Right lobe of liver (tissue), 6 donors: ENCODE measurements at regions not wholly inside any gene's neighbourhood (a gene's known extent, or its start where the extent isn't known, plus 50 kb on each side); places are given as distances from the start of the nearest gene placed in this dataset.

Experiments
- ATAC-seq, 4 donors: fragments of 200-7000 bp; cut with Tn5 transposase; one replicate each; pipeline ENCODE4 v1.9.1; 2020; ENCODE audit warnings: mild to moderate bottlenecking in 4 of 4, moderate library complexity in 4 of 4
- DNase-seq, 3 donors: peaks; one replicate each; pipeline ENCODE4 v3.0.0-alpha.2; 2020
- H3K27ac ChIP-seq, 3 donors: fragments of 200-600 bp; one replicate each; pipeline ENCODE4 v1.8.0; 2022
- H3K27me3 ChIP-seq, 2 donors: fragments of 200-600 bp; one replicate each; pipeline ENCODE4 v1.8.0; 2022
- H3K36me3 ChIP-seq, 4 donors: fragments of 200-600 bp; sonication (generic) in 1 of 4; one replicate each; pipeline versions ENCODE4 v1.5.1 to v1.8.0; 2017 to 2022; ENCODE audit warnings: control low read depth in 1 of 4
- H3K4me1 ChIP-seq, 4 donors: fragments of 200-600 bp; sonication (generic) in 1 of 4; one replicate each; pipeline versions ENCODE4 v1.5.1 to v1.8.0; 2017 to 2022; ENCODE audit warnings: control low read depth in 1 of 4
- H3K4me3 ChIP-seq, 3 donors: fragments of 200-600 bp; one replicate each; pipeline ENCODE4 v1.8.0; 2022
- H3K9me3 ChIP-seq, 4 donors: fragments of 200-600 bp; sonication (generic) in 1 of 4; one replicate each; pipeline versions ENCODE4 v1.5.1 to v1.8.0; 2017 to 2022; ENCODE audit warnings: control low read depth in 1 of 4
- POLR2A ChIP-seq: fragments of 450-650 bp; IDR thresholded peaks from one replicate; pipeline ENCODE4 v1.6.1; 2017; ENCODE audit warnings: antibody characterized with exemption, mild to moderate bottlenecking
- WGBS: methylation state at CpG from one replicate; pipeline ENCODE4 v1.1.6; 2018; ENCODE audit warnings: low coverage, low lambda C conversion rate; ENCODE audit not compliant: insufficient coverage; ENCODE audit errors: missing lambda C conversion rate; 5-methylcytosine and 5-hydroxymethylcytosine counted together
- intact Hi-C, 2 donors: fragments of 100-400 bp; cut with DNase I; formaldehyde crosslinking; loops; one replicate each; pipeline versions ENCODE4 v1.11.2 to v1.14.1; 2022
- TF ChIP-seq, protein P1 (sequence below), 4 donors: fragments of 200-600 bp in 3 of 4; fragments of 450-650 bp in 1 of 4; IDR thresholded peaks; one replicate each; pipeline versions ENCODE4 v1.5.1 to v1.8.0; 2016 to 2022; ENCODE audit warnings: antibody characterized with exemption in 4 of 4, mild to moderate bottlenecking in 2 of 4
- donor health status: DM: no; HTN: yes; CAD: no.
- donor health status: DM: no; HTN: no; CAD: no.
- donor health status: DM: no; HTN: no; CAD: no.
- donor health status: DM: no; HTN: yes; CAD: no.
- donor health status: DM: no; HTN: yes; CAD: no.

DNA sequence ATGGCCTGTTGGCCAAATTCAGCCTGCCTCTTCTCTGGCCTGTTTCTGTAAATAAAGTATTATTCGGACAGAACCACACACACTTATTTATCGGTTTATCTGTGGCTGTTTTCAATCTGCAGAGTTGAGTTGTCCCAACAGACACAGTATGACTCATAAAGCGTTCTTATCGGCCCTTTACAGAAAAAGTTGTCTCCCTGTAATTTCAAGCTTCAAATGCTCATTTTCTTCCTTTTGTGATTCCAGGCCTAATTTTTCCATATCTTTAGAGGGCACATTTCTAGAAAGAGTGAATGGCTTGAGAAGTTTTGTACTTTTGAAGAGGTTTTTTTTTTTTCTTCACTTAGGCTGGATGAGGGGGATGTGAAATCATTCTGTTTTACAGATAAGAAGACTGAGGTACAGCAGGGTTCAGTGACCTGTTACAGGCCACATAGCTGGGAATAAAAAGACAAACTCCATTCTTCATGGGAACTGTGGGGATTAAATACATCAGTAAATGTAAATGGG is 440.9 kb downstream of the TSHZ3 start:
- TF ChIP-seq, protein P1, sequence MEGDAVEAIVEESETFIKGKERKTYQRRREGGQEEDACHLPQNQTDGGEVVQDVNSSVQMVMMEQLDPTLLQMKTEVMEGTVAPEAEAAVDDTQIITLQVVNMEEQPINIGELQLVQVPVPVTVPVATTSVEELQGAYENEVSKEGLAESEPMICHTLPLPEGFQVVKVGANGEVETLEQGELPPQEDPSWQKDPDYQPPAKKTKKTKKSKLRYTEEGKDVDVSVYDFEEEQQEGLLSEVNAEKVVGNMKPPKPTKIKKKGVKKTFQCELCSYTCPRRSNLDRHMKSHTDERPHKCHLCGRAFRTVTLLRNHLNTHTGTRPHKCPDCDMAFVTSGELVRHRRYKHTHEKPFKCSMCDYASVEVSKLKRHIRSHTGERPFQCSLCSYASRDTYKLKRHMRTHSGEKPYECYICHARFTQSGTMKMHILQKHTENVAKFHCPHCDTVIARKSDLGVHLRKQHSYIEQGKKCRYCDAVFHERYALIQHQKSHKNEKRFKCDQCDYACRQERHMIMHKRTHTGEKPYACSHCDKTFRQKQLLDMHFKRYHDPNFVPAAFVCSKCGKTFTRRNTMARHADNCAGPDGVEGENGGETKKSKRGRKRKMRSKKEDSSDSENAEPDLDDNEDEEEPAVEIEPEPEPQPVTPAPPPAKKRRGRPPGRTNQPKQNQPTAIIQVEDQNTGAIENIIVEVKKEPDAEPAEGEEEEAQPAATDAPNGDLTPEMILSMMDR (IDR thresholded peaks at IDR 0.05), result no peak
- TF ChIP-seq POLR2A, result no peak
- H3K4me1 ChIP-seq, result no peaks in the 10 kb centered on the region
- no peaks in the 10 kb centered on the region for H3K9me3 ChIP-seq
- H3K27me3 ChIP-seq, result no peaks in the 10 kb centered on the region
- H3K27ac ChIP-seq, result no peak overlapping the region
- DNase-seq, result no peak
- ATAC-seq, result no peak
- H3K36me3 ChIP-seq, result no peaks in the 10 kb centered on the region
- no peak overlapping the region for H3K4me3 ChIP-seq
- WGBS, result 57% methylated on average over 4 of the region's 4 CpGs
- intact Hi-C loops, result no loop called here

- Histone ChIP-seq H3K4me1 (no peaks in the 10 kb centered on the region), H3K9me3 (no peaks in the 10 kb centered on the region), H3K36me3 (no peaks in the 10 kb centered on the region), H3K27me3 (no peaks in the 10 kb centered on the region), H3K4me3 (no peak overlapping the region), H3K27ac (no peak overlapping the region)
- intact Hi-C loops, result no loop called here
- no peak for TF ChIP-seq POLR2A
- TF ChIP-seq, protein P1 (IDR thresholded peaks at IDR 0.05), result no peak
- WGBS, result 78% methylated on average over 7 of the region's 8 CpGs
- DNase-seq (no peak), ATAC-seq (no peak)
These were observed 442.4 kb downstream of the TSHZ3 start for GRCh38 chr19:30906871-30907270.

DNA sequence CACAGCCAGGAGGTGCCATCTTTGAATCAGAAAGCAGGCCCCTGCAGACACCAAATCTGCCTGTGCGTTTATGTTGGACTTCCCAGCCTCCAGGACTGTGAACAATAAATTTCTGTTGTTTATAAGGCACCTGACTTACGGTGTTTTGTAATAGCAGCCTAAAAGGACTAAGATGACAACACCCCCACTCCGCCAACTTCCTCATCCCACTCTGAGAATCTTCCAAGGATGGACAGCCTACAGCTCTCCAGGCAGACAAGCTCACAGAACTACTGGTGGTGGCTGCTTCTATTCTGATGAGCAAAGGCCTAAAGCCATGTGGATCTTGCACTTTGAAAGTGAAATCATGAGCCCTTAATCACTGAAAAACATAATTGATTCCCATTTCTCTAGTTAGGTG is 449.2 kb downstream of the TSHZ3 start:
- 90% methylated on average over 2 of the region's 3 CpGs for WGBS
- Histone ChIP-seq H3K36me3 (no peaks in the 10 kb centered on the region), H3K27ac (no peak overlapping the region), H3K4me3 (no peak overlapping the region), H3K27me3 (no peaks in the 10 kb centered on the region), H3K9me3 (no peaks in the 10 kb centered on the region), H3K4me1 (no peaks in the 10 kb centered on the region)
- DNase-seq, result no peak
- no peak for TF ChIP-seq POLR2A
- TF ChIP-seq, protein P1 (IDR thresholded peaks at IDR 0.05), result no peak
- no peak for ATAC-seq
- intact Hi-C loops, result no loop called here

- no peaks in the 10 kb centered on the region for H3K4me1 ChIP-seq
- TF ChIP-seq, protein P1 (IDR thresholded peaks at IDR 0.05), result no peak
- TF ChIP-seq POLR2A, result no peak
- no peaks in the 10 kb centered on the region for H3K36me3 ChIP-seq
- H3K9me3 ChIP-seq, result no peaks in the 10 kb centered on the region
- H3K4me3 ChIP-seq, result no peak overlapping the region
- H3K27me3 ChIP-seq, result no peaks in the 10 kb centered on the region
- DNase-seq, result no peak
- ATAC-seq, result no peak
- H3K27ac ChIP-seq, result no peak overlapping the region
- intact Hi-C loops, result no loop called here
- WGBS, result 71% methylated on average over 5 of the region's 5 CpGs
These were observed 450.7 kb downstream of the TSHZ3 start for GRCh38 chr19:30898353-30899103.
